Activated CD4-positive, alpha-beta memory T cell treated with anti-CD3 and anti-CD28 coated beads, Interleukin-2, amount 10 ng/mL, durations not matched to agents 7 days and 5 days (primary cell): ENCODE measurements at regions not wholly inside any gene's neighbourhood (a gene's known extent, or its start where the extent isn't known, plus 50 kb on each side); places are given as distances from the start of the nearest gene placed in this dataset.
"Not testable (repeated sequence)": the region's sequence is repeated elsewhere in the genome, so short reads cannot be mapped to it uniquely, and the experiment has no call there.

Experiments used
- CTCF ChIA-PET: fragments of 350-600 bp; sonication (Branson Sonifier 250); formaldehyde crosslinking; loops from one replicate; lab custom pipeline; 2021; ENCODE audit warnings: antibody characterized with exemption, inconsistent platforms; lab: Charles Lee
- POLR2A ChIA-PET: fragments of 350-600 bp; sonication (Branson Sonifier 250); formaldehyde crosslinking; loops from one replicate; lab custom pipeline; 2021; ENCODE audit warnings: antibody characterized with exemption; lab: Charles Lee
- DNase-seq: peaks from one replicate; pipeline ENCODE4 v3.0.0-alpha.2; 2020
- H3K27ac Mint-ChIP-seq: one replicate; pipeline ENCODE4 v1.8.0; 2021; ENCODE audit warnings: mild to moderate bottlenecking, mixed read lengths
- H3K27me3 Mint-ChIP-seq: one replicate; pipeline ENCODE4 v1.8.0; 2021; ENCODE audit warnings: mixed read lengths
- H3K36me3 Mint-ChIP-seq: one replicate; pipeline ENCODE4 v1.8.0; 2021; ENCODE audit warnings: low read depth, mixed read lengths
- H3K4me1 Mint-ChIP-seq: one replicate; pipeline ENCODE4 v1.8.0; 2021; ENCODE audit warnings: mixed read lengths
- H3K4me3 Mint-ChIP-seq: one replicate; pipeline ENCODE4 v1.8.0; 2021; ENCODE audit warnings: mild to moderate bottlenecking, mixed read lengths
- H3K9me3 Mint-ChIP-seq: one replicate; pipeline ENCODE4 v1.8.0; 2021; ENCODE audit warnings: mixed read lengths

DNA sequence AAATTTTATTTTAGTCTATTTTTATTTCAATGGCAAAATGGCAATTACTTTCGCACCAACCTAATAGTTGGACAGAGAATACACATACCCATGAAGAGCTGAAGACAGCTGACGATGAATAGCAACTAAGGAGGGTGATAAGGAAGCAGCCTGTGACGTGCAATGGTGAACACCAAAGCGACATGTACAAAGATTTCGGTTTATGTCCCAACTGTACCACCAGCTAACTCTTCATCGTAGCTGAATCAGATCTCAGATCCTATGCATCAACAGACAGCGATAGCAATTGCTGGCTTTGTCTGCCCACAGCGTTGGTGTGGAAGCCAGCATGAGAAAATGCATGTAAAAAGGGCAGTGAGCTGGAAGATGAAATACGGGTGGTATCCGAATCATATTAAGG lies 130.6 kb upstream of the ANKH start:
- Mint-ChIP-seq H3K27me3 (peaks cover 33% of the 10 kb centered on the region), H3K9me3 (peaks cover 6% of the 10 kb centered on the region), H3K4me3 (no peak overlapping the region), H3K27ac (no peak overlapping the region), H3K36me3 (peaks cover 14% of the 10 kb centered on the region), H3K4me1 (peaks cover 22% of the 10 kb centered on the region)
- ChIA-PET POLR2A (interaction anchor here (1.2 to 2.1 kb wide), 3 partner anchors 9 to 316 kb away, joined by 3 to 12 read pairs (median 4); no protein-coding TSS in a partner anchor), CTCF (interaction anchor here (0.5 to 8.5 kb wide), 16 partner anchors 10 to 637 kb away, joined by 3 to 111 read pairs (median 7); partner anchors contain the start of gene ANKH)
- no peak for DNase-seq

DNA sequence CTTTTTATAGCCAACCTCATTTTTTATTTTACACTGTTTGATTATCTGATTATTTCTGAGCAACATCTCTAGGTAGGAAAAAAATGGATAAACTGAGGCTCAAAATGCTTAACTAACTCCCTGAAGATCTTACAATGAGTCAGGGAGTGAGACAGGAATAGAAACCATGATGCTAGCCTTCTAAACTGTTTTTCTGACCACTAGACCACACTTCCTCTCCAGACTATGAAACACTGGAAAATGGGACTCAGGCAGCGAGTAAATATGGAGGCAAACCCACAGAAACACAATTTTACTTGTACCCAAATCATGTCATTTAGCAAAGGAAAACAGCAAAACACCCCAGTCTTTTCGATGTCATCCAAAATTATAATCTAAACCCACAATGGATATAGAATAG lies 129.9 kb upstream of the ANKH start:
- CTCF ChIA-PET, result interaction anchor here (1.2 to 8.5 kb wide), 6 partner anchors 9 to 315 kb away, joined by 3 to 111 read pairs (median 16); partner anchors contain the start of gene ANKH
- Mint-ChIP-seq H3K4me1 (peaks cover 22% of the 10 kb centered on the region), H3K36me3 (peaks cover 14% of the 10 kb centered on the region), H3K4me3 (no peak overlapping the region), H3K27me3 (peaks cover 30% of the 10 kb centered on the region), H3K9me3 (peaks cover 6% of the 10 kb centered on the region), H3K27ac (no peak overlapping the region)
- no peak for DNase-seq
- POLR2A ChIA-PET, result interaction anchor here (1.3 to 1.4 kb wide), 2 partner anchors 9 to 18 kb away, joined by 3 to 4 read pairs; no protein-coding TSS in a partner anchor

DNA sequence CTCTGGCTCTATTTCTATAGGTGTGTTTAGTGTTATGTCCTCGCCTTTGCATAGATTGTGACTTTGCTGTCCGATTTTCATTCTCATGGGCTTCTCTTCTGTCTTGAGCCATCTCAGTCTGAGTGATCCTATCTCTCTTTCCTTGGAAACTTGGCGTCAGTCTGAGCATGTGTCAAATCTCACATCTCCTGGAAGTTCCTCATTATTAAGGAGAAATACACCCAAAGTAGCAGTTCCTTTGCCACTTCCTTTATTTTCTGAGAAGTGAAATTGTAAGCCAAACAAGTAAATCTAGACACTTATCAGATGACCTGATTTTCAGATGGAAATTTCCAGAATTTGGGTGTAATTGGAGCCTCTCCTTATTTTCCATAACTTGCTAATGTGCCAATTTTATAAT lies 126.9 kb upstream of the ANKH start:
- no peak for DNase-seq
- Mint-ChIP-seq H3K27ac (no peak overlapping the region), H3K4me3 (no peak overlapping the region), H3K27me3 (peaks cover 22% of the 10 kb centered on the region), H3K36me3 (peaks cover 14% of the 10 kb centered on the region), H3K9me3 (peaks cover 6% of the 10 kb centered on the region), H3K4me1 (peaks cover 25% of the 10 kb centered on the region)
- ChIA-PET CTCF (interaction anchor here (8.5 kb wide), 1 partner anchor 270 kb away, joined by 111 read pairs; no protein-coding TSS in a partner anchor), POLR2A (no interaction called here)

DNA sequence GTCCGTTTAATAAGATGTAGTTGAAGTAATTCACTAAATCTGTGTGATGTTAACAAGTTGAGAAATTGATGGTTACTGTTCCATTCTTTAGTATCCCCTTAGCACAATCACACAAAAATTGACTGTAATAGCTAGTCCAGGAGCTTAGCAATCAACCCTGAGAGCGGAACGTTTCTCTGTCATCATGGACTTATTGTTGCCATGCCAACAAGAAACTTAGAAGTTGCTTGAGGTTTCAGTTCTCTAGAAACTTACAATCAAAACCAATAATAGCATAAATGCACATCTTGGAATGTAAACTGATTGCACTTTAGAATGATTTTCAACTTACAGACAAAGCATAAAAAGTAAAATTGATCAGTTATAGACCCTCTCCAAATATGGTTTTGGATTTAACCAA lies 125.4 kb upstream of the ANKH start:
- H3K27me3 Mint-ChIP-seq, result peaks cover 18% of the 10 kb centered on the region
- no peak for DNase-seq
- peaks cover 6% of the 10 kb centered on the region for H3K9me3 Mint-ChIP-seq
- H3K27ac Mint-ChIP-seq, result no peak overlapping the region
- H3K4me1 Mint-ChIP-seq, result peaks cover 40% of the 10 kb centered on the region
- no peak overlapping the region for H3K4me3 Mint-ChIP-seq
- ChIA-PET CTCF (interaction anchor here (2.8 kb wide), 1 partner anchor 270 kb away, joined by 11 read pairs; no protein-coding TSS in a partner anchor), POLR2A (no interaction called here)
- H3K36me3 Mint-ChIP-seq, result peaks cover 14% of the 10 kb centered on the region

DNA sequence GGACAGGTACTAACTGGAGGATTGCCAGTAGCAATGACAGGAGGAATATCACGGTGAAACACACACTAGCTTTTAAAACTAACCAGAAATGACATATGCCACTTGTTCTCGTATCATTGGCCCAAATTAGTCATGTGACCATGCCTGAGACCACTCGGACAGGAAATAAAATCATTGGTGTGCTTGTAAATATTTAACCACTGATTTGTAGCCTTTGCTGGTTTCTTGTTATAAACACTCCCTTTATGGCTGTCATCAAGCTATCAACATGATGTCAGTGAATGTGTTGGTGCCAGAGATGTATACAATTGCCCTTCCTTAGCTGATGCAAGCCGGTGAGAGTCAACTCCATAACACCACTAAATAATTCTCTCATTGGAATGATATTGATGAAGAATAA lies 123.7 kb upstream of the ANKH start:
- CTCF ChIA-PET, result interaction anchor here (1.0 to 2.8 kb wide), 2 partner anchors 8 to 268 kb away, joined by 3 to 11 read pairs; no protein-coding TSS in a partner anchor
- Mint-ChIP-seq H3K9me3 (peaks cover 6% of the 10 kb centered on the region), H3K4me1 (peaks cover 33% of the 10 kb centered on the region), H3K27ac (no peak overlapping the region), H3K4me3 (no peak overlapping the region), H3K27me3 (peaks cover 12% of the 10 kb centered on the region), H3K36me3 (peaks cover 14% of the 10 kb centered on the region)
- no peak for DNase-seq
- POLR2A ChIA-PET, result interaction anchor here (1.1 kb wide), 1 partner anchor 124 kb away, joined by 3 read pairs; no protein-coding TSS in a partner anchor

DNA sequence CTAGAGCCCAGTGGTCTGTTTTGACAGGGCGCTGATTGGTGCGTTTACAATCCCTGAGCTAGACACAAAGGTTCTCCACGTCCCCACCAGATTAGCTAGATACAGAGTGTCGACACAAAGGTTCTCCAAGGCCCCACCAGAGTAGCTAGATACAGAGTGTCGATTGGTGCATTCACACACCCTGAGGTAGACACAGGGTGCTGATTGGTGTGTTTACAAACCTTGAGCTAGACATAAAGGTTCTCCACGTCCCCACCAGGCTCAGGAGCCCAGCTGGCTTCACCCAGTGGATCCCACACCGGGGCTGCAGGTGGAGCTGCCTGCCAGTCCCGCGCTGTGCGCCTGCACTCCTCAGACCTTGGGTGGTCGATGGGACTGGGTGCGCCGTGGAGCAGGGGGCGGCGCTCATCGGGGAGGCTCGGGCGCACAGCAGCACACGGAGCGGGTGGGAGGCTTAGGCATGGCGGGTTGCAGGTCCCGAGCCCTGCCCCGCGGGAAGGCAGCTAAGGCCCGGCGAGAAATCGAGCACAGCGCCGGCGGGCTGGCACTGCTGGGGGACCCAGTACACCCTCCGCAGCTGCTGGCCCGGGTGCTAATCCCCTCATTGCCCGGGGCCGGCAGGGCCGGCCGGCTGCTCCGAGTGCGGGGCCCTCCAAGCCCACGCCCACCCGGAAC lies 122.0 kb upstream of the ANKH start:
- H3K4me1 Mint-ChIP-seq, result peaks cover 24% of the 10 kb centered on the region
- not testable (repeated sequence) for H3K9me3 Mint-ChIP-seq, H3K36me3 Mint-ChIP-seq, H3K27me3 Mint-ChIP-seq, DNase-seq
- H3K27ac Mint-ChIP-seq, result peak overlapping the region; percentile 93
- CTCF ChIA-PET, result interaction anchor here (0.6 to 3.3 kb wide), 15 partner anchors 9 to 310 kb away, joined by 3 to 21 read pairs (median 4); no protein-coding TSS in a partner anchor
- H3K4me3 Mint-ChIP-seq, result peak overlapping the region; percentile 87
- POLR2A ChIA-PET, result interaction anchor here (1.2 to 1.9 kb wide), 12 partner anchors 7 to 339 kb away, joined by 3 to 16 read pairs (median 6); no protein-coding TSS in a partner anchor

DNA sequence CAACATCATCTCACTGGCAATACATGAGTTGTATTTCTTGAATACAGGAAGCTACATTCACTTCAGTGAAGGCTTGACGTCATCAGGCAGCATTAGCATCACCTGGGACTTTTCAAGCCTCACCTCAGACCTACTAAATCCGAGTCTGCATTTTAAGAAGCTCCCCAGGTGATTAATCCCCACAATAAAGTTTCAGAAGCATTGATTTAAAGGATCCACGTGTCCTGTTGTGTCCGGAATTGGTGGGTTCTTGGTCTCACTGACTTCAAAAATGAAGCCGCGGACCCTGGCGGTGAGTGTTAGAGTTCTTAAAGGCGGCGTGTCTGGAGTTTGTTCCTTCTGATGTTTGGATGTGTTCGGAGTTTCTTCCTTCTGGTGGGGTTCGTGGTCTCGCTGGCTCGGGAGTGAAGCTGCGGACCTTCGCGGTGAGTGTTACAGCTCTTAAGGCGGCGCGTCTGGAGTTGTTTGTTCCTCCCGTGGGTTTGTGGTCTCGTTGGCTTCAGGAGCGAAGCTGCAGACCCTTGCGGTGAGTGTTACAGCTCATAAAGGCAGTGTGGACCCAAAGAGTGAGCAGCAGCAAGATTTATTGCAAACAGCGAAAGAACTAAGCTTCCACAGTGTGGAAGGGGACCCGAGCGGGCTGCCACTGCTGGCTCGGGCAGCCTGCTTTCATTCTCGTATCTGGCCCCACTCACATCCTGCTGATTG lies 121.3 kb upstream of the ANKH start:
- not testable (repeated sequence) for H3K27me3 Mint-ChIP-seq, H3K9me3 Mint-ChIP-seq, H3K36me3 Mint-ChIP-seq
- H3K4me1 Mint-ChIP-seq, result peaks cover 19% of the 10 kb centered on the region
- peak overlapping the region; percentile 93 for H3K27ac Mint-ChIP-seq
- ChIA-PET POLR2A (interaction anchor here (0.6 to 1.9 kb wide), 16 partner anchors 8 to 338 kb away, joined by 3 to 16 read pairs (median 4); no protein-coding TSS in a partner anchor), CTCF (interaction anchor here (0.6 to 3.3 kb wide), 24 partner anchors 9 to 628 kb away, joined by 3 to 21 read pairs (median 4); partner anchors contain the start of gene ANKH)
- peak overlapping the region; percentile 87 for H3K4me3 Mint-ChIP-seq
- peak; percentile 64 for DNase-seq

DNA sequence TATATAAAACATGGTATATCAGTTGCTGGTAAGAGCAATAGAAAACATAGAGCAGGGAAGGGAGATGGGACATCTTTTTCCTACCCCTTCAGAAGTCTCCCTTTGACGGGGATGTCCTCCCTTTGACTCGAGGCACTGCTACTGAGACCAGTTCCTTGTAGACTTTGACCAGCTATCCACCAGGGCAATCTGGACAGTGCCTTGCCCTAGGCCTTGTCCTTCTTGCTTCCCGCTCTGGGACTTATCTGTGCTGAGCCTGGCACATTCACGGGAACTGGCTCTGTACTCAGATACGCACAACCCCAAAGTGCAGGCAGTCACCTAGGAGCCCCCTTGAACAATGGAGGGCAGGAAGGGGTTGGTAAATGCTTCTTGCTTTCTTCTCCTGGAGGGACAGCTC lies 116.6 kb upstream of the ANKH start:
- Mint-ChIP-seq H3K27ac (no peak overlapping the region), H3K4me3 (no peak overlapping the region), H3K4me1 (peaks cover 33% of the 10 kb centered on the region), H3K9me3 (no peaks in the 10 kb centered on the region), H3K27me3 (no peaks in the 10 kb centered on the region), H3K36me3 (no peaks in the 10 kb centered on the region)
- ChIA-PET CTCF (interaction anchor here (0.7 to 1.4 kb wide), 2 partner anchors 15 to 31 kb away, joined by 3 to 5 read pairs; no protein-coding TSS in a partner anchor), POLR2A (no interaction called here)
- no peak for DNase-seq

DNA sequence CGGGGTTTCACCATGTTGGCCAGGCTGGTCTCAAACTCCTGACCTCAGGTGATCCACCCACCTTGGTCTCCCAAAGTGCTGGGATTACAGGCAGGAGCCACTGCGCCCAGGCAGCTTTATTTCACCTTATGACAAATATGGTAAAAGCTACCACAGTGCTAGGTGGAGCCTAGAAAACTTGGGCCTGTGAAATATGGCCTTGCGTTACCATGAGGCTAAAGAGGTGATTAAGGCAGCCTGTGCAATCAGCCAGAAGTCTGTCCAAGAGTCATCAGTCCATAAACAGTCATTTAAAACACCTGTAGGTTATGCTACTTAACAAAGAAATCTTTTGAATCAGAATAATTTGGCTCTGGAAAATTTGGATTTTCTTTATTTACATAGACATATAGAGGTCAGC lies 114.8 kb upstream of the ANKH start:
- Mint-ChIP-seq H3K27me3 (no peaks in the 10 kb centered on the region), H3K4me1 (peaks cover 21% of the 10 kb centered on the region), H3K27ac (no peak overlapping the region), H3K36me3 (no peaks in the 10 kb centered on the region), H3K9me3 (peaks cover 7% of the 10 kb centered on the region), H3K4me3 (no peak overlapping the region)
- POLR2A ChIA-PET, result no interaction called here
- CTCF ChIA-PET, result interaction anchor here (1.4 kb wide), 1 partner anchor 17 kb away, joined by 6 read pairs; no protein-coding TSS in a partner anchor
- DNase-seq, result no peak

DNA sequence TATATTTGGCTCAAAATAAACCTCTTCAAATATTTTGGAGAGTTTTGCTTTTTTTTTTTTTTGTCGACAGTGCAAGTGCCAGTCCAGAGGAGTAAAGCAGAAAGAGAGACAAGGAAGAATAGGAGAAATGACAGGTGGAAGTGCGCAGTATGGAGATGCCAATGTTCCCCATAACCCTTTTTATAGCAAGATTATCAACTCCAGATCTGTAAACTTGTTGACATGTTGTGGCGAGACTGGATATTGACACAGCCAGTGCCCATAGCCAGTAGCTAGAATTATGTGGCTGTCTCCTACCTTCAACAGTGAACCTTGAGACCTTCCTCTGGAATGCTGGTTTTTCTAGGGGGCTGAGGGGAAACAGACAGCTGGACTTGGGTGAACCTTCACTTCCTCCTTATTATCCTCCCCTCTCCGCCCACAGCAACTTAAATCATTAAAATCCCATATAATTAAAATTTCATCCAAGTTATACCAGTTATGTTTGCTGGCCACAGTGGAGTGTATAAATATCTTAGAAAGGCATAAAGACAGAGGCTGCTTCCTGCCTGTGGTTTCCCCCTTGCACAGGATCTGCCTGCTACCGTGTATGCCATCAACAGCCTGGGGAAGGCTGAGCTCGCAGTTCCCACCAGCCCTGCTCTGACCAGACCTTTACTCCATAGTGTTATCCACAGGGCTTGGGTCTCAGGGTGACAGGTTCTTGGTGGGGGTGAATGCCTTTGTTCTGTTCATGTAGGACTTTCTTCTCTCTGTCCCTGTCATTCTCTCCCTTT lies 112.3 kb upstream of the ANKH start:
- peak; percentile 42 for DNase-seq
- CTCF ChIA-PET, result interaction anchor here (0.8 to 1.0 kb wide), 2 partner anchors 9 to 16 kb away, joined by 4 to 5 read pairs; no protein-coding TSS in a partner anchor

DNA sequence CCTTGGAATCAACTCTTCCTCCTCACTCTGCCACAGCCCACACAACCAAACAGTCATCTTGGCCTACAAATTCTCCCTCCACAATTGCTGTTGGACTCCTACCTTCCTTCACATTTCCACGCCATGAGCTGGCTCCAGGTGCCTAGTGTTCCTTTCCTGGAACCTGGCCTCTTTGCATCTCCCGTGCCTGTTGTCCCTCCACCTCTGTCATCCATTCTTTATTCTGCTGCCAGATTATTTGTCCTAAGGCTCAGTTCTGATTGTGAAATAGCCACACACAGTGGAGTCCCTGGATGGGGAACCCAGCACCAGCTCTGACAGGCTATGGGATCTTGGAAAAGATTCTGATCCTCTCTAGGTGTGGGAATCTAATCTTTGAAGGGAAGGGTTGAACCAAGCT lies 109.1 kb upstream of the ANKH start:
- Mint-ChIP-seq H3K27me3 (peaks cover 2% of the 10 kb centered on the region), H3K9me3 (peaks cover 7% of the 10 kb centered on the region), H3K4me1 (peaks cover 21% of the 10 kb centered on the region), H3K27ac (no peak overlapping the region), H3K4me3 (no peak overlapping the region), H3K36me3 (no peaks in the 10 kb centered on the region)
- ChIA-PET CTCF (interaction anchor here (1.6 kb wide), 1 partner anchor 22 kb away, joined by 6 read pairs; no protein-coding TSS in a partner anchor), POLR2A (interaction anchor here (1.0 kb wide), 1 partner anchor 13 kb away, joined by 4 read pairs; no protein-coding TSS in a partner anchor)
- DNase-seq, result no peak

More for the DNA sequence above, 112.3 kb upstream of the ANKH start:
- Mint-ChIP-seq H3K9me3 (peaks cover 7% of the 10 kb centered on the region), H3K4me3 (no peak overlapping the region), H3K4me1 (peaks cover 21% of the 10 kb centered on the region), H3K27ac (no peak overlapping the region), H3K36me3 (no peaks in the 10 kb centered on the region), H3K27me3 (no peaks in the 10 kb centered on the region)
- POLR2A ChIA-PET, result interaction anchor here (1.3 to 2.4 kb wide), 2 partner anchors 9 to 17 kb away, joined by 3 to 16 read pairs; no protein-coding TSS in a partner anchor
